ENCODE measurements at regions not wholly inside any gene's neighbourhood (a gene's known extent, or its start where the extent isn't known, plus 50 kb on each side); places are given as distances from the start of the nearest gene placed in this dataset.
A peak's percentile ranks its signal among the peaks of the same experiment; 100 is the strongest.

- H3K4me1 ChIP-seq (ENCODE audit: low read length) = peaks cover 13% of the 10 kb centered on the region
- no peaks in the 10 kb centered on the region; the same call in 1 of the 2 replicates for H3K9me2 ChIP-seq (replicated peaks; ENCODE audit: insufficient read depth, low read length)
- H2AFZ ChIP-seq (ENCODE audit: low read length) = no peak overlapping the region
- H4K20me1 ChIP-seq (ENCODE audit: insufficient read depth, low read depth, low read length) = no peaks in the 10 kb centered on the region
- no peaks in the 10 kb centered on the region for H3K27me3 ChIP-seq (ENCODE audit: low read length)
- H3K36me3 ChIP-seq (ENCODE audit: insufficient read depth, low read length) = no peaks in the 10 kb centered on the region
- no peak overlapping the region for H3K9ac ChIP-seq (ENCODE audit: low read length)
- no peak overlapping the region for H3K4me3 ChIP-seq (ENCODE audit: low read length)
- no peak for DNase-seq
- H3K4me2 ChIP-seq (ENCODE audit: low read depth, low read length, poor library complexity, severe bottlenecking) = no peak overlapping the region
- H3K27ac ChIP-seq (ENCODE audit: low read length) = no peak overlapping the region
- H3K9me3 ChIP-seq (ENCODE audit: low read length) = no peaks in the 10 kb centered on the region
- no peaks in the 10 kb centered on the region for H3K79me2 ChIP-seq (ENCODE audit: low read length)
These were observed 275.9 kb upstream of the VCX3A start for GRCh38 chrX:6810776-6811175.

- Histone ChIP-seq H3K4me3 (ENCODE audit: low read length) (no peak overlapping the region), H3K4me1 (ENCODE audit: low read length) (peaks cover 12% of the 10 kb centered on the region), H3K79me2 (ENCODE audit: low read length) (no peaks in the 10 kb centered on the region), H4K20me1 (ENCODE audit: insufficient read depth, low read depth, low read length) (no peaks in the 10 kb centered on the region), H3K36me3 (ENCODE audit: insufficient read depth, low read length) (no peaks in the 10 kb centered on the region), H3K27ac (ENCODE audit: low read length) (no peak overlapping the region), H3K9me2 (replicated peaks; ENCODE audit: insufficient read depth, low read length) (no peaks in the 10 kb centered on the region), H3K9me3 (ENCODE audit: low read length) (no peaks in the 10 kb centered on the region), H3K27me3 (ENCODE audit: low read length) (no peaks in the 10 kb centered on the region), H3K9ac (ENCODE audit: low read length) (no peak overlapping the region), H3K4me2 (ENCODE audit: low read depth, low read length, poor library complexity, severe bottlenecking) (no peak overlapping the region), H2AFZ (ENCODE audit: low read length) (no peak overlapping the region)
- no peak for DNase-seq
These were observed 268.7 kb upstream of the VCX3A start for GRCh38 chrX:6803607-6804006.

- Histone ChIP-seq H4K20me1 (ENCODE audit: insufficient read depth, low read depth, low read length) (no peaks in the 10 kb centered on the region), H3K4me3 (ENCODE audit: low read length) (no peak overlapping the region), H3K4me1 (ENCODE audit: low read length) (no peaks in the 10 kb centered on the region), H3K79me2 (ENCODE audit: low read length) (no peaks in the 10 kb centered on the region), H3K36me3 (ENCODE audit: insufficient read depth, low read length) (no peaks in the 10 kb centered on the region; the same call in 1 of the 2 replicates), H3K9me3 (ENCODE audit: low read length) (no peaks in the 10 kb centered on the region), H3K9me2 (replicated peaks; ENCODE audit: insufficient read depth, low read length) (no peaks in the 10 kb centered on the region), H3K27me3 (ENCODE audit: low read length) (no peaks in the 10 kb centered on the region), H3K9ac (ENCODE audit: low read length) (no peak overlapping the region), H2AFZ (ENCODE audit: low read length) (no peak overlapping the region), H3K4me2 (ENCODE audit: low read depth, low read length, poor library complexity, severe bottlenecking) (no peak overlapping the region), H3K27ac (ENCODE audit: low read length) (no peak overlapping the region)
- DNase-seq = no peak
These were observed 258.1 kb upstream of the VCX3A start for GRCh38 chrX:6793000-6793399.

GRCh38 chrX:6783912-6784311 is 249.0 kb upstream of the VCX3A start:
- no peak overlapping the region for H3K9ac ChIP-seq (ENCODE audit: low read length)
- no peaks in the 10 kb centered on the region for H3K9me2 ChIP-seq (replicated peaks; ENCODE audit: insufficient read depth, low read length)
- no peaks in the 10 kb centered on the region for H3K27me3 ChIP-seq (ENCODE audit: low read length)
- no peaks in the 10 kb centered on the region for H3K9me3 ChIP-seq (ENCODE audit: low read length)
- H3K4me1 ChIP-seq (ENCODE audit: low read length) = peaks cover 2% of the 10 kb centered on the region
- no peaks in the 10 kb centered on the region for H3K79me2 ChIP-seq (ENCODE audit: low read length)
- no peaks in the 10 kb centered on the region for H3K36me3 ChIP-seq (ENCODE audit: insufficient read depth, low read length)
- no peaks in the 10 kb centered on the region for H4K20me1 ChIP-seq (ENCODE audit: insufficient read depth, low read depth, low read length)
- no peak for DNase-seq
- no peak overlapping the region for H2AFZ ChIP-seq (ENCODE audit: low read length)
- H3K4me3 ChIP-seq (ENCODE audit: low read length) = no peak overlapping the region
- no peak overlapping the region for H3K4me2 ChIP-seq (ENCODE audit: low read depth, low read length, poor library complexity, severe bottlenecking)
- no peak overlapping the region for H3K27ac ChIP-seq (ENCODE audit: low read length)

GRCh38 chrX:6782831-6783230 is 247.9 kb upstream of the VCX3A start:
- no peak overlapping the region for H3K9ac ChIP-seq (ENCODE audit: low read length)
- no peak overlapping the region for H3K4me3 ChIP-seq (ENCODE audit: low read length)
- no peak overlapping the region for H2AFZ ChIP-seq (ENCODE audit: low read length)
- no peaks in the 10 kb centered on the region for H3K79me2 ChIP-seq (ENCODE audit: low read length)
- no peaks in the 10 kb centered on the region for H3K36me3 ChIP-seq (ENCODE audit: insufficient read depth, low read length)
- no peaks in the 10 kb centered on the region for H3K9me2 ChIP-seq (replicated peaks; ENCODE audit: insufficient read depth, low read length)
- no peaks in the 10 kb centered on the region for H4K20me1 ChIP-seq (ENCODE audit: insufficient read depth, low read depth, low read length)
- H3K27me3 ChIP-seq (ENCODE audit: low read length) = no peaks in the 10 kb centered on the region
- peaks cover 13% of the 10 kb centered on the region for H3K4me1 ChIP-seq (ENCODE audit: low read length)
- DNase-seq = no peak
- H3K4me2 ChIP-seq (ENCODE audit: low read depth, low read length, poor library complexity, severe bottlenecking) = no peak overlapping the region
- H3K9me3 ChIP-seq (ENCODE audit: low read length) = no peaks in the 10 kb centered on the region
- no peak overlapping the region for H3K27ac ChIP-seq (ENCODE audit: low read length)

- peak; percentile 57 for DNase-seq
- Histone ChIP-seq H3K27me3 (ENCODE audit: low read length) (no peaks in the 10 kb centered on the region), H3K4me2 (ENCODE audit: low read depth, low read length, poor library complexity, severe bottlenecking) (peak overlapping the region; percentile 83), H3K36me3 (ENCODE audit: insufficient read depth, low read length) (no peaks in the 10 kb centered on the region), H3K27ac (ENCODE audit: low read length) (peak overlapping the region; percentile 98), H2AFZ (ENCODE audit: low read length) (no peak overlapping the region), H3K9me2 (replicated peaks; ENCODE audit: insufficient read depth, low read length) (no peaks in the 10 kb centered on the region), H3K4me1 (ENCODE audit: low read length) (peaks cover 45% of the 10 kb centered on the region), H4K20me1 (ENCODE audit: insufficient read depth, low read depth, low read length) (no peaks in the 10 kb centered on the region), H3K4me3 (ENCODE audit: low read length) (peak overlapping the region; percentile 49), H3K9ac (ENCODE audit: low read length) (peak overlapping the region; percentile 50), H3K79me2 (ENCODE audit: low read length) (no peaks in the 10 kb centered on the region), H3K9me3 (ENCODE audit: low read length) (no peaks in the 10 kb centered on the region)
These were observed 243.9 kb upstream of the VCX3A start for GRCh38 chrX:6778544-6779503.

- H3K36me3 ChIP-seq (ENCODE audit: insufficient read depth, low read length) = no peaks in the 10 kb centered on the region
- peak; percentile 91 for DNase-seq
- H3K27ac ChIP-seq (ENCODE audit: low read length) = peak overlapping the region; percentile 98
- H3K4me1 ChIP-seq (ENCODE audit: low read length) = peaks cover 55% of the 10 kb centered on the region
- no peaks in the 10 kb centered on the region for H3K9me3 ChIP-seq (ENCODE audit: low read length)
- no peaks in the 10 kb centered on the region for H3K79me2 ChIP-seq (ENCODE audit: low read length)
- H3K9ac ChIP-seq (ENCODE audit: low read length) = peak overlapping the region; percentile 50
- H2AFZ ChIP-seq (ENCODE audit: low read length) = no peak overlapping the region
- H3K27me3 ChIP-seq (ENCODE audit: low read length) = no peaks in the 10 kb centered on the region
- no peaks in the 10 kb centered on the region for H3K9me2 ChIP-seq (replicated peaks; ENCODE audit: insufficient read depth, low read length)
- peak overlapping the region; percentile 49 for H3K4me3 ChIP-seq (ENCODE audit: low read length)
- H4K20me1 ChIP-seq (ENCODE audit: insufficient read depth, low read depth, low read length) = no peaks in the 10 kb centered on the region
- H3K4me2 ChIP-seq (ENCODE audit: low read depth, low read length, poor library complexity, severe bottlenecking) = peak overlapping the region; percentile 83
These were observed 242.5 kb upstream of the VCX3A start for GRCh38 chrX:6777238-6778002.

- no peak overlapping the region; the same call in 1 of the 2 replicates for H3K9ac ChIP-seq (ENCODE audit: low read length)
- no peak overlapping the region for H2AFZ ChIP-seq (ENCODE audit: low read length)
- no peaks in the 10 kb centered on the region for H3K9me3 ChIP-seq (ENCODE audit: low read length)
- no peaks in the 10 kb centered on the region for H3K36me3 ChIP-seq (ENCODE audit: insufficient read depth, low read length)
- H3K4me3 ChIP-seq (ENCODE audit: low read length) = no peak overlapping the region
- no peaks in the 10 kb centered on the region for H3K9me2 ChIP-seq (replicated peaks; ENCODE audit: insufficient read depth, low read length)
- peak overlapping the region; percentile 31 for H3K4me2 ChIP-seq (ENCODE audit: low read depth, low read length, poor library complexity, severe bottlenecking)
- peaks cover 64% of the 10 kb centered on the region for H3K4me1 ChIP-seq (ENCODE audit: low read length)
- H3K27me3 ChIP-seq (ENCODE audit: low read length) = no peaks in the 10 kb centered on the region
- no peak for DNase-seq
- no peaks in the 10 kb centered on the region for H3K79me2 ChIP-seq (ENCODE audit: low read length)
- H3K27ac ChIP-seq (ENCODE audit: low read length) = peak overlapping the region; percentile 54
- H4K20me1 ChIP-seq (ENCODE audit: insufficient read depth, low read depth, low read length) = no peaks in the 10 kb centered on the region
These were observed 236.0 kb upstream of the VCX3A start for GRCh38 chrX:6770936-6771335.
